ENCODE measurements at regions not wholly inside any gene's neighbourhood (a gene's known extent, or its start where the extent isn't known, plus 50 kb on each side); places are given as distances from the start of the nearest gene placed in this dataset.
"Not testable (repeated sequence)": the region's sequence is repeated elsewhere in the genome, so short reads cannot be mapped to it uniquely, and the experiment has no call there.

GRCh38 chr2:48089644-48090043, 183.3 kb upstream of the FBXO11 start:
- Mint-ChIP-seq H3K36me3 (peaks cover 13 to 34% of the 10 kb centered on the region in 2 donors), H3K4me1 (no peaks in the 10 kb centered on the region), H3K27ac (no peak overlapping the region), H3K4me3 (no peak overlapping the region), H3K9me3 (peaks cover 12 to 53% (median 28%) of the 10 kb centered on the region in 7 donors), H3K27me3 (peaks cover 5 to 32% (median 22%) of the 10 kb centered on the region in 3 donors)
- no peak for DNase-seq
- ATAC-seq (ENCODE audit: low read depth in 2 of 2) = no peak

GRCh38 chr2:48092846-48093803, 186.8 kb upstream of the FBXO11 start:
- ATAC-seq (ENCODE audit: low read depth in 2 of 2) (no peak), DNase-seq (no peak)
- Mint-ChIP-seq H3K27ac (no peak overlapping the region), H3K27me3 (peaks cover 10 to 44% (median 40%) of the 10 kb centered on the region in 3 donors), H3K36me3 (peaks cover 5 to 34% of the 10 kb centered on the region in 2 donors), H3K4me3 (no peak overlapping the region), H3K9me3 (peaks cover 5 to 41% (median 24%) of the 10 kb centered on the region in 7 donors), H3K4me1 (no peaks in the 10 kb centered on the region)

GRCh38 chr2:48096765-48097164, 190.5 kb upstream of the FBXO11 start:
- not testable (repeated sequence) for H3K4me3 Mint-ChIP-seq; H3K27ac Mint-ChIP-seq; DNase-seq; ATAC-seq (ENCODE audit: low read depth in 2 of 2); H3K4me1 Mint-ChIP-seq
- peaks cover 5 to 38% (median 33%) of the 10 kb centered on the region in 3 donors for H3K27me3 Mint-ChIP-seq
- peaks cover 11 to 24% of the 10 kb centered on the region in 2 donors for H3K36me3 Mint-ChIP-seq
- peaks cover 6 to 29% (median 20%) of the 10 kb centered on the region in 7 donors for H3K9me3 Mint-ChIP-seq

- Mint-ChIP-seq H3K27me3 (peaks cover 5 to 30% (median 21%) of the 10 kb centered on the region in 3 donors), H3K27ac (no peak overlapping the region), H3K4me3 (no peak overlapping the region), H3K36me3 (peaks cover 7 to 15% of the 10 kb centered on the region in 2 donors), H3K4me1 (no peaks in the 10 kb centered on the region), H3K9me3 (peaks cover 5 to 21% (median 14%) of the 10 kb centered on the region in 7 donors)
- ATAC-seq (ENCODE audit: low read depth in 2 of 2) (no peak), DNase-seq (no peak)
These were observed 192.2 kb upstream of the FBXO11 start for GRCh38 chr2:48098539-48098938.

GRCh38 chr2:48104418-48104817, 198.1 kb upstream of the FBXO11 start:
- DNase-seq (no peak), ATAC-seq (ENCODE audit: low read depth in 2 of 2) (no peak)
- no peak overlapping the region for H3K27ac Mint-ChIP-seq
- H3K27me3 Mint-ChIP-seq = peaks cover 0 to 6% (median 0%) of the 10 kb centered on the region in 3 donors
- peaks cover 3 to 13% (median 7%) of the 10 kb centered on the region in 7 donors for H3K9me3 Mint-ChIP-seq
- no peak overlapping the region for H3K4me3 Mint-ChIP-seq
- peaks cover 4 to 5% of the 10 kb centered on the region in 2 donors for H3K36me3 Mint-ChIP-seq
- H3K4me1 Mint-ChIP-seq = peaks cover 9 to 13% (median 11%) of the 10 kb centered on the region in 3 donors

GRCh38 chr2:48105848-48106247, 199.6 kb upstream of the FBXO11 start:
- H3K9me3 Mint-ChIP-seq = peaks cover 0 to 4% (median 0%) of the 10 kb centered on the region in 7 donors
- no peak overlapping the region for H3K27ac Mint-ChIP-seq
- H3K27me3 Mint-ChIP-seq = no peaks in the 10 kb centered on the region

DNA sequence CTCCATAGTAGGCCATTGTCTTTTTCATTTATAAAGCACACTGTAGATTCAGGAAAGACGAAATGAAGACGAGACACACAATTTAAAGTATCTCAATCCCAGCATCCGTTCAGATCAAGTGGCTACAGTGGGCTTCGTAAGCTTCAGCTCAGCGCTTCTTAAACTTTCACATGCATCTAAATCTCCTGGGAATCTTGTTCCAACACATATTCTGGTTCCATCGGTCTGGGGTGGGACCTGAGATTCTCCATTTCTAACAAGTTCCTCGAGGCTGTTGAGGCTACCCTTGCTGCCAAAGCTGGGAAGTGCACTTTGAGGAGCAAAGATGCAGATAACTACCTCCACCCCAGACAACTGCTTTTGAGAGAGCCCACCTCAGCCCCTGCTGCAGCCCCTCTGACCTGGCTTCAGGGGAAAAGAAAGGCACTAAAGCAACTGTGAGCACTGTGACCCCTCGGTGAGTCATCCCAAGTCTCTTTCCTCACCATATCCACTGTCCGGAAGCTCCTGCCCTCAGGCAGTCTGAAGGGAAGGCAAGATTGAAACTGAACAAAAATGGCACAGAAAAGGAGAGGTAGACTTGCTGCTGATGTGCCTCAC, 201.1 kb upstream of the FBXO11 start:
- H3K4me1 Mint-ChIP-seq = peaks cover 12 to 24% (median 15%) of the 10 kb centered on the region in 3 donors
- no peak for ATAC-seq (ENCODE audit: low read depth in 2 of 2)
- H3K9me3 Mint-ChIP-seq = peaks cover 0 to 1% (median 0%) of the 10 kb centered on the region in 7 donors
- H3K36me3 Mint-ChIP-seq = no peaks in the 10 kb centered on the region
- H3K27ac Mint-ChIP-seq = peak overlapping the region in 1 of 6 donors; percentile 21
- no peak for DNase-seq
- H3K4me3 Mint-ChIP-seq = no peak overlapping the region
- no peaks in the 10 kb centered on the region for H3K27me3 Mint-ChIP-seq

More at GRCh38 chr2:48105848-48106247, 199.6 kb upstream of the FBXO11 start:
- H3K36me3 Mint-ChIP-seq = no peaks in the 10 kb centered on the region
- ATAC-seq (ENCODE audit: low read depth in 2 of 2) (no peak), DNase-seq (no peak)
- peak overlapping the region in 4 of 8 donors; percentile 31 to 65 (median 59) for H3K4me3 Mint-ChIP-seq
- H3K4me1 Mint-ChIP-seq = peaks cover 9 to 13% (median 11%) of the 10 kb centered on the region in 3 donors

DNA sequence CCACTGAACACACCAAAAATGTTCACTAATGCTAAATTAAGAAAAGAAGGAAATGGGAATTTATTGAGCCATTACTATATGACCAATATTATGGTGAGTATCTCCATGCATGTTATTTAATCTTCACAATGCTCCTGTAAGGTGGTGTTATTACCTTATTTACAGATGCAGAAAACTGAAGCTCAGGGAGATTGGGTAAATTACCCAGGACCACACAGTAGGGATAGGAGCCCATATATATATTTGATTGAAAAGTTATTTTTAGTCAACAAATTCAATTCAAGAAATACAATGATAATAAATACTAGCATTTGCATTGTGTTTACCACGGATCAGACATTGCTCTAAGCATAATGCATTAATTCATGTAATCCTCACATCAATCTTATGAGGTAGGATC, 202.2 kb upstream of the FBXO11 start:
- peak overlapping the region in 1 of 8 donors; percentile 59 for H3K4me3 Mint-ChIP-seq
- peaks cover 12 to 27% (median 16%) of the 10 kb centered on the region in 3 donors for H3K4me1 Mint-ChIP-seq
- H3K27ac Mint-ChIP-seq = no peak overlapping the region
- no peaks in the 10 kb centered on the region for H3K27me3 Mint-ChIP-seq
- H3K9me3 Mint-ChIP-seq = no peaks in the 10 kb centered on the region
- no peaks in the 10 kb centered on the region for H3K36me3 Mint-ChIP-seq
- ATAC-seq (ENCODE audit: low read depth in 2 of 2) (no peak), DNase-seq (no peak)

DNA sequence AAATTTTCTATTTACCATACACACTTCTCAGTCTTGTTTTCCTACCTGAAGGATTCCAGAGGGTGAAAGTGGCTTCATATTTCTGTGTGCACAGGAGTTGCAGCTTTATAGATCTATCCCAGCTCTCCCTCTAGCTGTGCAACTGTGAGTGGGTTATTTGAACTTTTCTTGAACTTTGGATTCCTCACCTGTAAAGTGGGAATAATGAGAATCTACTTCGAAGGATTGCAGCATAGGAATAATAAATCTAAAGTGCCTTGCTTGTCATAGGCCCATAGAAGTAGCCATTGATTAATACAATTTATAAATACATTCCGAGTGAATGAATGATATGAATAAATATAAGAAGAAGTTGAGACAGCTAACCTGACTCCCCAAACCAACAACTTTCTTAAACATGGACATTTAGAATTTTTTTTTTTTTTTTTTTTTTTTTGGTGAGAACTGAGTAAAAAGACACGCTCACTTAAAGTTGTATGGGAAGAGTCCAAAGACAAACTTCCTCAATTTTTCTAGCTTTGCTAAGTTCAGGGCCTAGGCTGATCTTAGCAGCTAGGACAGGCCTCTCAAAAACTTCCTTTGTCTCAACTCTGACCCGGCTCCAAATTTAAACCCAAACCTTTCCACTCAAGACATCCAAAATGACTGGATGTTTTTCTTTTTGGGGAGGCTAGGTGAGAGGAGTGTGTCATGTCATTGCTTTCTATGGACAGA, 203.3 kb upstream of the FBXO11 start:
- no peak for ATAC-seq (ENCODE audit: low read depth in 2 of 2)
- Mint-ChIP-seq H3K4me1 (peaks cover 12 to 32% (median 25%) of the 10 kb centered on the region in 3 donors), H3K4me3 (peak overlapping the region in 1 of 8 donors; percentile 92), H3K36me3 (no peaks in the 10 kb centered on the region), H3K9me3 (no peaks in the 10 kb centered on the region), H3K27me3 (no peaks in the 10 kb centered on the region), H3K27ac (no peak overlapping the region)
- DNase-seq = no peak

DNA sequence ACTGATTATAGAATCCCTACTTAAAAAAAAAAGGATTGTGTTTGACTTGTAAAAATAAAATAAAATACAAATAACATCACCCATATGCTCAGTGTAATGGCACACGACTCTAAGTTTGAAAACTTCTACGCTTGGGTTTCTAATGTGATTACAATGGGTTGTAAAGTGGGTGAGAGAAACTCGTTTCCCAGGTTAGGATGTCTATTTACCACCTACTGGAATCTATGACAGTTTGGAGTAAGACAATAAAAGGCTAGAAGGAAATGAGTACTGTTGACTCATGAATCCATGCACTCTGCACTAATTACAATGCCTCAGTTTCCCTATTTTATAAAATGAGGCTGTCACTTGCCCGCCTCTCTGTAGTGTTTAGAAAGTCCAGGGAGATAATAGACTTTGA, 204.0 kb upstream of the FOXN2 start:
- Mint-ChIP-seq H3K36me3 (no peaks in the 10 kb centered on the region), H3K27ac (no peak overlapping the region), H3K27me3 (no peaks in the 10 kb centered on the region), H3K4me3 (peak overlapping the region in 6 of 8 donors; percentile 88 to 97 (median 94)), H3K9me3 (no peaks in the 10 kb centered on the region), H3K4me1 (peaks cover 12 to 32% (median 25%) of the 10 kb centered on the region in 3 donors)
- DNase-seq = no peak
- ATAC-seq (ENCODE audit: low read depth in 2 of 2) = no peak

DNA sequence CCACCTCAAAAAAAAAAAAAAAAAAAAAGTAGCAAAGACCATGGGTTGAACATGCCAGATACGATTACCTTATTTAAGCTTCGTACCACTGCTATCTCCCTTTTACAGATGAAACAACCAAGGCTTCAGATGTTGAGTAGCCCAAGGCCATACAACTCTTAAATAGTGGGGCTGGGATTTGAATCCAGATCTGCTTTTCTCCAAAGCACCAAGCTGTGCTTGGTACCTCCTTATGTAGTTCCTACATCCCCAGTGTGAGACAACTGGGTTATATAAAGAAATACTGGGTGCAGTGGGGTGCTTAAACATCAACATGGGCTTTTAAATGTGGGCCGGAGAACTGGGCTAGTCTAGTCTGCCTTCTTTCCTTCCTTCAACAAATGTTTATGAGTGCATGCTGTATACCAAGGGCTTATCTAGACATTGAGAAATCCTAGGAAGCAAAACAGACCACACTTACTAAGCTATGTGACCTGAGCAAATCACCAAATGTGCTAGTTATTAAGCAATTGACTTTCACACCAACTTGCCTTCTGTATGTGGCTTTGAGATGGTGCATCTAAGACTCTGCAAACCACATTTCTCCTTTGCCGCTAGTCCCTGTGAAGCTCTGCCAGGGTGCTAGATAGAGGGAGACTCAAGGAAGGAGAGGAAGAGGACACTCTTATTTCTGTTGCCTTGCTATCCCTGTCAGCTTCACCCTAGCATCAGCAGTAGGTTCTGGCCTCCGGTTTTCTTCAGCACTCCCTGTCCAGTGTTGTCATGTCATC, 201.4 kb upstream of the FOXN2 start:
- Mint-ChIP-seq H3K4me1 (peaks cover 5 to 22% (median 20%) of the 10 kb centered on the region in 3 donors), H3K9me3 (no peaks in the 10 kb centered on the region), H3K36me3 (no peaks in the 10 kb centered on the region), H3K27me3 (no peaks in the 10 kb centered on the region), H3K27ac (peak overlapping the region in 3 of 6 donors; percentile 25 to 72 (median 59)), H3K4me3 (peak overlapping the region in 6 of 8 donors; percentile 11 to 92 (median 52))
- ATAC-seq (ENCODE audit: low read depth in 2 of 2) (no peak), DNase-seq (no peak)

- DNase-seq = no peak
- Mint-ChIP-seq H3K27me3 (no peaks in the 10 kb centered on the region), H3K36me3 (no peaks in the 10 kb centered on the region), H3K4me3 (peak overlapping the region in 4 of 8 donors; percentile 45 to 92 (median 58)), H3K27ac (peak overlapping the region in 3 of 6 donors; percentile 25 to 72 (median 59)), H3K4me1 (peaks cover 5 to 22% (median 20%) of the 10 kb centered on the region in 3 donors), H3K9me3 (no peaks in the 10 kb centered on the region)
- ATAC-seq (ENCODE audit: low read depth in 2 of 2) = no peak
These were observed 200.7 kb upstream of the FOXN2 start for GRCh38 chr2:48113767-48114166.

Measured in naive B cell (primary cell).